ENCODE measurements at regions not wholly inside any gene's neighbourhood (a gene's known extent, or its start where the extent isn't known, plus 50 kb on each side); places are given as distances from the start of the nearest gene placed in this dataset.

DNA sequence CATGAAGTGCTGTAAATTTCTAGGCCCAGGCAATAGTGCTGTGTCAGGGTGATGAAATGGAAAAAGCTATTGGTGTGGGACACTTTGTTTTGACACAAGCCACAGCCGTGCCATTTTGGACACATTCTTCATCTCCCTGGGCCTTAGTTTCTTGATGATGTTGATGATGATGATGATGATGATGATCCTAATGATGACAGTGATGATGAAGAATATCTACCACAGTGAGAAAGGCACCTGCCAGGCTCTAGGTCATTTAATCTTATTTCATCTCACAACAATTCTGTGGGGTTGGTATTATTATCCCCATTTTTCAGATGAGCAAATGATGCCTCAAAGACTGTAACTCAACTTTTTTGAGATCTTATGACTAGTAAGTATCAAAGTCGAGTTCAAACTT lies 102.2 kb upstream of the STC2 start (continued):
- TF ChIP-seq ZSCAN18 (CRISPR knock-in tag; IDR thresholded peaks at IDR 0.05) (no peak), EMX1 (CRISPR knock-in tag; IDR thresholded peaks at IDR 0.05) (no peak), ZBTB21 (CRISPR knock-in tag; IDR thresholded peaks at IDR 0.05; ENCODE audit: borderline replicate concordance) (no peak), GRHL2 (CRISPR knock-in tag; IDR thresholded peaks at IDR 0.05; ENCODE audit: insufficient replicate concordance, severe bottlenecking) (no peak), RORB (CRISPR knock-in tag; IDR thresholded peaks at IDR 0.05) (no peak), IRF2 (CRISPR knock-in tag; IDR thresholded peaks at IDR 0.05; ENCODE audit: borderline replicate concordance, low read depth) (no peak), JUN (CRISPR knock-in tag; IDR thresholded peaks at IDR 0.05) (no peak), ZBTB43 (CRISPR knock-in tag; IDR thresholded peaks at IDR 0.05) (no peak), SMAD4 (CRISPR knock-in tag; IDR thresholded peaks at IDR 0.05) (no peak), NFYB (CRISPR knock-in tag; conservative IDR thresholded peaks at IDR 0.05; ENCODE audit: low read depth) (no peak)
- TF ChIP-seq, protein P1, sequence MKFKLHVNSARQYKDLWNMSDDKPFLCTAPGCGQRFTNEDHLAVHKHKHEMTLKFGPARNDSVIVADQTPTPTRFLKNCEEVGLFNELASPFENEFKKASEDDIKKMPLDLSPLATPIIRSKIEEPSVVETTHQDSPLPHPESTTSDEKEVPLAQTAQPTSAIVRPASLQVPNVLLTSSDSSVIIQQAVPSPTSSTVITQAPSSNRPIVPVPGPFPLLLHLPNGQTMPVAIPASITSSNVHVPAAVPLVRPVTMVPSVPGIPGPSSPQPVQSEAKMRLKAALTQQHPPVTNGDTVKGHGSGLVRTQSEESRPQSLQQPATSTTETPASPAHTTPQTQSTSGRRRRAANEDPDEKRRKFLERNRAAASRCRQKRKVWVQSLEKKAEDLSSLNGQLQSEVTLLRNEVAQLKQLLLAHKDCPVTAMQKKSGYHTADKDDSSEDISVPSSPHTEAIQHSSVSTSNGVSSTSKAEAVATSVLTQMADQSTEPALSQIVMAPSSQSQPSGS (CRISPR knock-in tag; IDR thresholded peaks at IDR 0.05; ENCODE audit: borderline replicate concordance, low read depth) = no peak
- TF ChIP-seq, protein P2, sequence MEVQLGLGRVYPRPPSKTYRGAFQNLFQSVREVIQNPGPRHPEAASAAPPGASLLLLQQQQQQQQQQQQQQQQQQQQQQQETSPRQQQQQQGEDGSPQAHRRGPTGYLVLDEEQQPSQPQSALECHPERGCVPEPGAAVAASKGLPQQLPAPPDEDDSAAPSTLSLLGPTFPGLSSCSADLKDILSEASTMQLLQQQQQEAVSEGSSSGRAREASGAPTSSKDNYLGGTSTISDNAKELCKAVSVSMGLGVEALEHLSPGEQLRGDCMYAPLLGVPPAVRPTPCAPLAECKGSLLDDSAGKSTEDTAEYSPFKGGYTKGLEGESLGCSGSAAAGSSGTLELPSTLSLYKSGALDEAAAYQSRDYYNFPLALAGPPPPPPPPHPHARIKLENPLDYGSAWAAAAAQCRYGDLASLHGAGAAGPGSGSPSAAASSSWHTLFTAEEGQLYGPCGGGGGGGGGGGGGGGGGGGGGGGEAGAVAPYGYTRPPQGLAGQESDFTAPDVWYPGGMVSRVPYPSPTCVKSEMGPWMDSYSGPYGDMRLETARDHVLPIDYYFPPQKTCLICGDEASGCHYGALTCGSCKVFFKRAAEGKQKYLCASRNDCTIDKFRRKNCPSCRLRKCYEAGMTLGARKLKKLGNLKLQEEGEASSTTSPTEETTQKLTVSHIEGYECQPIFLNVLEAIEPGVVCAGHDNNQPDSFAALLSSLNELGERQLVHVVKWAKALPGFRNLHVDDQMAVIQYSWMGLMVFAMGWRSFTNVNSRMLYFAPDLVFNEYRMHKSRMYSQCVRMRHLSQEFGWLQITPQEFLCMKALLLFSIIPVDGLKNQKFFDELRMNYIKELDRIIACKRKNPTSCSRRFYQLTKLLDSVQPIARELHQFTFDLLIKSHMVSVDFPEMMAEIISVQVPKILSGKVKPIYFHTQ (CRISPR knock-in tag; IDR thresholded peaks at IDR 0.05) = no peak
- TF ChIP-seq, protein P3, sequence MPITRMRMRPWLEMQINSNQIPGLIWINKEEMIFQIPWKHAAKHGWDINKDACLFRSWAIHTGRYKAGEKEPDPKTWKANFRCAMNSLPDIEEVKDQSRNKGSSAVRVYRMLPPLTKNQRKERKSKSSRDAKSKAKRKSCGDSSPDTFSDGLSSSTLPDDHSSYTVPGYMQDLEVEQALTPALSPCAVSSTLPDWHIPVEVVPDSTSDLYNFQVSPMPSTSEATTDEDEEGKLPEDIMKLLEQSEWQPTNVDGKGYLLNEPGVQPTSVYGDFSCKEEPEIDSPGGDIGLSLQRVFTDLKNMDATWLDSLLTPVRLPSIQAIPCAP (CRISPR knock-in tag; IDR thresholded peaks at IDR 0.05) = no peak
- TF ChIP-seq, protein P4, sequence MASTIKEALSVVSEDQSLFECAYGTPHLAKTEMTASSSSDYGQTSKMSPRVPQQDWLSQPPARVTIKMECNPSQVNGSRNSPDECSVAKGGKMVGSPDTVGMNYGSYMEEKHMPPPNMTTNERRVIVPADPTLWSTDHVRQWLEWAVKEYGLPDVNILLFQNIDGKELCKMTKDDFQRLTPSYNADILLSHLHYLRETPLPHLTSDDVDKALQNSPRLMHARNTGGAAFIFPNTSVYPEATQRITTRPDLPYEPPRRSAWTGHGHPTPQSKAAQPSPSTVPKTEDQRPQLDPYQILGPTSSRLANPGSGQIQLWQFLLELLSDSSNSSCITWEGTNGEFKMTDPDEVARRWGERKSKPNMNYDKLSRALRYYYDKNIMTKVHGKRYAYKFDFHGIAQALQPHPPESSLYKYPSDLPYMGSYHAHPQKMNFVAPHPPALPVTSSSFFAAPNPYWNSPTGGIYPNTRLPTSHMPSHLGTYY (CRISPR knock-in tag; IDR thresholded peaks at IDR 0.05) = no peak

DNA sequence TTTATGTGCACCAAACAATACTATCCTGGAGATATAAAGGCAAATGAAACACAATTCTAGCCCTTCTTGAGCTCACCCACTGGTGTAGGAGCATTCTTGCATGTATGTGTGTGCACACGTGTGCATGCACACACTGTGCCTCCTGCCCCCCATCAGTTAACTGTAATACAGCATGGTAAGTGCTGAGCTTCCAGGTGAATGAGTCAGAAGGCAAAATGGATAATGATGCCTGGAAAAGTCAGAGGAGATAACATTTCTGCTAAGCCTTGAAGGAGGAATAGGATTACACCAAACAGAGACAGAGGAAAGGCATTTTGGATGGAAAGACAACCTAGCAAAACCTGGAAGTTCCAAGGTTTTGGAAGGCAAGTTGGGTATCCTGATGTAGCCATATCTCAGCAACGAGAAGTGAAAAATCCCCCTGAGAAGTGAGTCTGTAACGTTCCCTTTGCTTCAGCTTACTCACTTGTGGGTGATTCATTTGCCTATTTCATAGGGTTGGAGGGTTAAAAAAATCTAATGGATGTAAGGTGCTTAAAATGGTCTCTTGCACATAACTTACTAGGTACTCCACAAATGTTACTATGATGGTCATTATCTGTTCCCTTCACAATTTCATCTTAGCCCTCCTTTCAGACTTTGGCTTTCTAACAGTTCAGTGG lies 101.4 kb upstream of the STC2 start:
- no peaks in the 10 kb centered on the region for H3K4me1 Mint-ChIP-seq
- no peak overlapping the region for H3K27ac Mint-ChIP-seq
- no peaks in the 10 kb centered on the region for H3K36me3 Mint-ChIP-seq
- peaks cover 11% of the 10 kb centered on the region for H3K9me3 Mint-ChIP-seq
- no peak overlapping the region for H3K4me3 Mint-ChIP-seq
- ChIA-PET POLR2A (no interaction called here), CTCF (interaction anchor here (0.6 kb wide), 1 partner anchor 204 kb away, joined by 3 read pairs; no protein-coding TSS in a partner anchor)
- DNase-seq (ENCODE audit: low spot score) (no peak), ATAC-seq (no peak)
- peaks cover 24% of the 10 kb centered on the region for H3K27me3 Mint-ChIP-seq (ENCODE audit: low read depth)
- TF ChIP-seq, protein P5, sequence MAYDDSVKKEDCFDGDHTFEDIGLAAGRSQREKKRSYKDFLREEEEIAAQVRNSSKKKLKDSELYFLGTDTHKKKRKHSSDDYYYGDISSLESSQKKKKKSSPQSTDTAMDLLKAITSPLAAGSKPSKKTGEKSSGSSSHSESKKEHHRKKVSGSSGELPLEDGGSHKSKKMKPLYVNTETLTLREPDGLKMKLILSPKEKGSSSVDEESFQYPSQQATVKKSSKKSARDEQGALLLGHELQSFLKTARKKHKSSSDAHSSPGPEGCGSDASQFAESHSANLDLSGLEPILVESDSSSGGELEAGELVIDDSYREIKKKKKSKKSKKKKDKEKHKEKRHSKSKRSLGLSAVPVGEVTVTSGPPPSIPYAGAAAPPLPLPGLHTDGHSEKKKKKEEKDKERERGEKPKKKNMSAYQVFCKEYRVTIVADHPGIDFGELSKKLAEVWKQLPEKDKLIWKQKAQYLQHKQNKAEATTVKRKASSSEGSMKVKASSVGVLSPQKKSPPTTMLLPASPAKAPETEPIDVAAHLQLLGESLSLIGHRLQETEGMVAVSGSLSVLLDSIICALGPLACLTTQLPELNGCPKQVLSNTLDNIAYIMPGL (CRISPR knock-in tag; IDR thresholded peaks at IDR 0.05) = no peak
- TF ChIP-seq FOXP1 (CRISPR knock-in tag; IDR thresholded peaks at IDR 0.05; ENCODE audit: borderline replicate concordance) = no peak
- no peak for TF ChIP-seq FOXP4 (CRISPR knock-in tag; IDR thresholded peaks at IDR 0.05)
- no peak for TF ChIP-seq CTCF (IDR thresholded peaks at IDR 0.05)
- no peak for TF ChIP-seq KAT7 (CRISPR knock-in tag; IDR thresholded peaks at IDR 0.05; ENCODE audit: borderline replicate concordance)
- TF ChIP-seq ZNF121 (CRISPR knock-in tag; IDR thresholded peaks at IDR 0.05) = no peak
- TF ChIP-seq ZNF219 (CRISPR knock-in tag; IDR thresholded peaks at IDR 0.05; ENCODE audit: borderline replicate concordance) = no peak
- no peak for TF ChIP-seq JUN (CRISPR knock-in tag; IDR thresholded peaks at IDR 0.05)

All from WTC11 (cell line).